Mesendoderm (in vitro differentiated cells): ENCODE measurements at regions not wholly inside any gene's neighbourhood (a gene's known extent, or its start where the extent isn't known, plus 50 kb on each side); places are given as distances from the start of the nearest gene placed in this dataset.
"Not testable (repeated sequence)": the region's sequence is repeated elsewhere in the genome, so short reads cannot be mapped to it uniquely, and the experiment has no call there.

Source experiments
- DNase-seq: peaks from one replicate; pipeline ENCODE4 v3.0.0; 2013
- H2AK5ac ChIP-seq: 2 replicates; pipeline ENCODE4 v1.6.1; 2013; ENCODE audit warnings: low read length, inconsistent platforms
- H2BK120ac ChIP-seq: 2 replicates; pipeline ENCODE4 v1.6.1; 2013; ENCODE audit warnings: low read depth, mild to moderate bottlenecking, low read length, moderate library complexity, mixed read lengths
- H2BK15ac ChIP-seq: replicated peaks from 2 replicates; pipeline ENCODE4 v1.6.1; 2013; ENCODE audit warnings: low read depth, mild to moderate bottlenecking, moderate library complexity
- H2BK5ac ChIP-seq: 2 replicates; pipeline ENCODE4 v1.6.1; 2013; ENCODE audit warnings: low read length, inconsistent platforms
- H3K18ac ChIP-seq: 2 replicates; pipeline ENCODE4 v1.6.1; 2013; ENCODE audit warnings: mild to moderate bottlenecking, low read length, mixed read lengths
- H3K23ac ChIP-seq: one replicate; pipeline ENCODE4 v1.6.1; 2013; ENCODE audit warnings: low read length
- H3K27ac ChIP-seq: 2 replicates; pipeline ENCODE4 v1.5.1; 2013; ENCODE audit warnings: low read depth, mild to moderate bottlenecking, inconsistent platforms, low read length, moderate library complexity
- H3K27me3 ChIP-seq: 2 replicates; pipeline ENCODE4 v1.6.1; 2013; ENCODE audit warnings: low read length, control low read depth, mild to moderate bottlenecking, inconsistent platforms; ENCODE audit not compliant: insufficient read depth, poor library complexity
- H3K36me3 ChIP-seq: 2 replicates; pipeline ENCODE4 v1.6.1; 2013; ENCODE audit warnings: low read length, inconsistent platforms; ENCODE audit not compliant: control insufficient read depth, insufficient read depth
- H3K4ac ChIP-seq: one replicate; pipeline ENCODE4 v1.6.1; 2013; ENCODE audit warnings: low read depth, mild to moderate bottlenecking, low read length, moderate library complexity
- H3K4me1 ChIP-seq: 2 replicates; pipeline ENCODE4 v1.6.1; 2013; ENCODE audit warnings: low read depth, low read length, inconsistent platforms; ENCODE audit not compliant: control insufficient read depth
- H3K4me2 ChIP-seq: 2 replicates; pipeline ENCODE4 v1.6.1; 2013; ENCODE audit warnings: low read length
- H3K4me3 ChIP-seq: 2 replicates; pipeline ENCODE4 v1.5.1; 2013; ENCODE audit warnings: mild to moderate bottlenecking, low read length
- H3K56ac ChIP-seq: one replicate; pipeline ENCODE4 v1.6.1; 2013; ENCODE audit warnings: low read length
- H3K79me1 ChIP-seq: 2 replicates; pipeline ENCODE4 v1.6.1; 2013; ENCODE audit warnings: low read length, inconsistent platforms
- H3K79me2 ChIP-seq: 2 replicates; pipeline ENCODE4 v1.6.1; 2013; ENCODE audit warnings: mild to moderate bottlenecking, low read length; ENCODE audit not compliant: control insufficient read depth, insufficient read depth
- H3K9ac ChIP-seq: 2 replicates; pipeline ENCODE4 v1.6.1; 2013; ENCODE audit warnings: low read length, inconsistent platforms
- H4K5ac ChIP-seq: one replicate; pipeline ENCODE4 v1.6.1; 2013; ENCODE audit warnings: low read length
- H4K8ac ChIP-seq: one replicate; pipeline ENCODE4 v1.6.1; 2013; ENCODE audit warnings: low read depth, mild to moderate bottlenecking, control low read depth, low read length, moderate library complexity
- WGBS: extraction: QIAGEN DNeasy Blood & Tissue Kit; methylation state at CpG from one replicate; pipeline ENCODE4 v1.1.7; 2013; ENCODE audit warnings: low lambda C conversion rate, missing lambda C conversion rate; ENCODE audit not compliant: insufficient coverage; ENCODE audit errors: extremely low coverage; 5-methylcytosine and 5-hydroxymethylcytosine counted together

DNA sequence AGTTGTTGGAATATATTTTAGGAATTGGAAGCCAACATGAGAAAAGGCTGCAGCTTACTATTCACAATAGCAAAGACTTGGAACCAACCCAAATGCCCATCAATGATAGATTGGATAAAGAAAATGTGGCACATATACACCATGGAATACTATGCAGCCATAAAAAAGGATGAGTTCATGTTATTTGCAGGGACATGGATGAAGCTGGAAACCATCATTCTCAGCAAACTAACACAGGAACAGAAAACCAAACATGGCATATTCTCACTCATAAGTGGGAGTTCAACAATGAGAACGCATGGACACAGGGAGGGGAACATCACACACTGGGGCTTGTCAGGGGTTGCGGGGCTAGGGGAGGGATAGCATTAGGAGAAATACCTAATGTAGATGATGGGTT is 192.1 kb upstream of the ANK3 start:
- H2BK5ac ChIP-seq, H3K27ac ChIP-seq, H2BK120ac ChIP-seq, H3K4me1 ChIP-seq, H2BK15ac ChIP-seq, H3K23ac ChIP-seq, H3K27me3 ChIP-seq, H2AK5ac ChIP-seq, H4K5ac ChIP-seq, H3K9ac ChIP-seq, H3K4ac ChIP-seq, H4K8ac ChIP-seq, H3K79me1 ChIP-seq, H3K79me2 ChIP-seq, H3K36me3 ChIP-seq, H3K56ac ChIP-seq, DNase-seq, H3K4me2 ChIP-seq, H3K18ac ChIP-seq, H3K4me3 ChIP-seq: not testable (repeated sequence)
- WGBS, result no CpG with 5 or more reads among the region's 2 CpGs

DNA sequence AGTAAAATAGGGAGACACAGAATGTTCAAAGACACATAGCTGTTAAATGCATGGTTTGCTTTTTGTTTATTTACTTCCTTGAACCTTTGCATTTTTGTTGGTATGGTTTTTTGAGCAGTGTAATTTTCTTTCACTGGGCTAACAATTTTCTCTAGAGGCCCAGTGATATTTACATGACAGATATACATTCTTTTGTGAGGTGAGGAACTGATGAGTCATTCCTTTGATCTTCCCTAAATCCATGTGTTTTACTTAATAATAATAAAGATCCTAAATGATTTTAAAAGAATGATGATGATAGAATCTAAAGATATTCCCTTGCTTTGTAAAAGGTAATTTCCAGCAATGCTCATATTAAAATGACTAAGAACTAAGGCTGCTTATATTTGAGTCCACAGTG is 188.5 kb upstream of the ANK3 start:
- Histone ChIP-seq H4K5ac (no peak overlapping the region), H3K4me2 (no peak overlapping the region), H3K36me3 (no peaks in the 10 kb centered on the region), H3K4ac (no peak overlapping the region), H2BK15ac (no peak overlapping the region), H3K4me1 (no peaks in the 10 kb centered on the region), H3K56ac (no peak overlapping the region), H3K79me1 (no peaks in the 10 kb centered on the region), H3K9ac (no peak overlapping the region), H2AK5ac (no peak overlapping the region), H3K23ac (no peak overlapping the region), H3K18ac (no peak overlapping the region), H3K27ac (no peak overlapping the region), H4K8ac (no peak overlapping the region), H2BK5ac (no peak overlapping the region), H3K79me2 (no peaks in the 10 kb centered on the region), H3K27me3 (no peaks in the 10 kb centered on the region), H3K4me3 (no peak overlapping the region), H2BK120ac (no peak overlapping the region)
- DNase-seq, result no peak

- no peak overlapping the region for H2BK5ac ChIP-seq
- no peak overlapping the region for H4K8ac ChIP-seq
- WGBS, result no CpG with 5 or more reads among the region's 6 CpGs
- no peaks in the 10 kb centered on the region for H3K79me1 ChIP-seq
- H3K4me1 ChIP-seq, result no peaks in the 10 kb centered on the region
- no peak overlapping the region for H3K9ac ChIP-seq
- no peak overlapping the region for H3K4me2 ChIP-seq
- no peak overlapping the region for H3K27ac ChIP-seq
- H4K5ac ChIP-seq, result no peak overlapping the region
- H3K27me3 ChIP-seq, result no peaks in the 10 kb centered on the region
- H3K79me2 ChIP-seq, result no peaks in the 10 kb centered on the region
- no peak overlapping the region for H3K4ac ChIP-seq
- no peak overlapping the region for H3K56ac ChIP-seq
- no peak for DNase-seq
- H2BK120ac ChIP-seq, result no peak overlapping the region
- H2AK5ac ChIP-seq, result no peak overlapping the region
- H2BK15ac ChIP-seq, result no peak overlapping the region
- no peak overlapping the region for H3K23ac ChIP-seq
- H3K4me3 ChIP-seq, result no peak overlapping the region
- no peaks in the 10 kb centered on the region for H3K36me3 ChIP-seq
- H3K18ac ChIP-seq, result no peak overlapping the region
These were observed 186.7 kb upstream of the ANK3 start for GRCh38 chr10:60576130-60577069.

GRCh38 chr10:60575105-60575504 is 185.4 kb upstream of the ANK3 start:
- Histone ChIP-seq H3K79me1 (no peaks in the 10 kb centered on the region), H3K27ac (no peak overlapping the region), H3K4me1 (no peaks in the 10 kb centered on the region), H3K36me3 (no peaks in the 10 kb centered on the region), H3K18ac (no peak overlapping the region), H3K27me3 (no peaks in the 10 kb centered on the region), H3K4me3 (no peak overlapping the region), H4K5ac (no peak overlapping the region), H3K9ac (no peak overlapping the region), H2BK15ac (no peak overlapping the region), H3K4ac (no peak overlapping the region), H3K4me2 (no peak overlapping the region), H3K23ac (no peak overlapping the region), H2BK5ac (no peak overlapping the region), H2AK5ac (no peak overlapping the region), H4K8ac (no peak overlapping the region), H3K79me2 (no peaks in the 10 kb centered on the region), H3K56ac (no peak overlapping the region), H2BK120ac (no peak overlapping the region)
- WGBS, result 100% methylated on average over 2 of the region's 6 CpGs
- no peak for DNase-seq

GRCh38 chr10:60574388-60574787 is 184.7 kb upstream of the ANK3 start:
- no peak for DNase-seq
- H3K4me3 ChIP-seq, result no peak overlapping the region
- no peak overlapping the region for H4K8ac ChIP-seq
- no peak overlapping the region for H2BK15ac ChIP-seq
- H3K4me2 ChIP-seq, result no peak overlapping the region
- H3K9ac ChIP-seq, result no peak overlapping the region
- WGBS, result no CpG with 5 or more reads among the region's 4 CpGs
- no peaks in the 10 kb centered on the region for H3K4me1 ChIP-seq
- H4K5ac ChIP-seq, result no peak overlapping the region
- no peaks in the 10 kb centered on the region for H3K27me3 ChIP-seq
- no peak overlapping the region for H2AK5ac ChIP-seq
- H3K27ac ChIP-seq, result no peak overlapping the region
- H3K18ac ChIP-seq, result no peak overlapping the region
- no peak overlapping the region for H2BK120ac ChIP-seq
- H3K79me2 ChIP-seq, result no peaks in the 10 kb centered on the region
- H3K23ac ChIP-seq, result no peak overlapping the region
- H3K79me1 ChIP-seq, result no peaks in the 10 kb centered on the region
- H3K4ac ChIP-seq, result no peak overlapping the region
- no peaks in the 10 kb centered on the region for H3K36me3 ChIP-seq
- H3K56ac ChIP-seq, result no peak overlapping the region
- H2BK5ac ChIP-seq, result no peak overlapping the region

GRCh38 chr10:60573336-60573735 is 183.7 kb upstream of the ANK3 start:
- H3K4me3 ChIP-seq, result no peak overlapping the region
- H3K27ac ChIP-seq, result no peak overlapping the region
- H3K4me2 ChIP-seq, result no peak overlapping the region

More at GRCh38 chr10:60573336-60573735, 183.7 kb upstream of the ANK3 start:
- H3K18ac ChIP-seq, result no peak overlapping the region
- WGBS, result no CpG with 5 or more reads among the region's 1 CpG
- no peak overlapping the region for H3K4ac ChIP-seq
- no peak overlapping the region for H3K23ac ChIP-seq
- no peak overlapping the region for H4K8ac ChIP-seq
- H3K36me3 ChIP-seq, result no peaks in the 10 kb centered on the region
- no peak overlapping the region for H2BK15ac ChIP-seq
- no peak overlapping the region for H2AK5ac ChIP-seq
- no peaks in the 10 kb centered on the region for H3K27me3 ChIP-seq
- DNase-seq, result peak; percentile 8
- no peak overlapping the region for H2BK120ac ChIP-seq
- H4K5ac ChIP-seq, result no peak overlapping the region
- no peak overlapping the region for H3K9ac ChIP-seq
- H3K79me2 ChIP-seq, result no peaks in the 10 kb centered on the region
- no peak overlapping the region for H2BK5ac ChIP-seq
- H3K56ac ChIP-seq, result no peak overlapping the region
- H3K4me1 ChIP-seq, result no peaks in the 10 kb centered on the region
- no peaks in the 10 kb centered on the region for H3K79me1 ChIP-seq
